Osteocyte (in vitro differentiated cells): ENCODE measurements at regions not wholly inside any gene's neighbourhood (a gene's known extent, or its start where the extent isn't known, plus 50 kb on each side); places are given as distances from the start of the nearest gene placed in this dataset.

Experiments
- DNase-seq: peaks from one replicate; pipeline ENCODE4 v3.0.0; 2021; ENCODE audit warnings: mixed read lengths; ENCODE audit not compliant: unreplicated experiment; ENCODE audit errors: extremely low spot score
- H3K27ac Mint-ChIP-seq: one replicate; pipeline ENCODE4 v1.8.0; 2021; ENCODE audit warnings: mild to moderate bottlenecking, mixed read lengths; ENCODE audit not compliant: unreplicated experiment
- H3K27me3 Mint-ChIP-seq: one replicate; pipeline ENCODE4 v1.8.0; 2021; ENCODE audit warnings: mixed read lengths; ENCODE audit not compliant: unreplicated experiment
- H3K36me3 Mint-ChIP-seq: one replicate; pipeline ENCODE4 v1.8.0; 2021; ENCODE audit warnings: mixed read lengths; ENCODE audit not compliant: unreplicated experiment
- H3K4me1 Mint-ChIP-seq: one replicate; pipeline ENCODE4 v1.8.0; 2021; ENCODE audit warnings: mixed read lengths; ENCODE audit not compliant: unreplicated experiment
- H3K4me3 Mint-ChIP-seq: one replicate; pipeline ENCODE4 v1.8.0; 2021; ENCODE audit warnings: mild to moderate bottlenecking, moderate library complexity, mixed read lengths; ENCODE audit not compliant: unreplicated experiment
- H3K9me3 Mint-ChIP-seq: one replicate; pipeline ENCODE4 v1.8.0; 2021; ENCODE audit warnings: mixed read lengths; ENCODE audit not compliant: unreplicated experiment
- CTCF ChIP-seq: fragments of 200-600 bp; sonication (generic); IDR thresholded peaks from 2 replicates; pipeline ENCODE4 v1.5.0; 2021; ENCODE audit warnings: antibody characterized with exemption, mild to moderate bottlenecking, moderate library complexity

GRCh38 chr21:20016435-20017005 is 981.7 kb upstream of the NCAM2 start:
- Mint-ChIP-seq H3K4me3 (no peak overlapping the region), H3K9me3 (peaks cover 19% of the 10 kb centered on the region), H3K4me1 (no peaks in the 10 kb centered on the region), H3K36me3 (no peaks in the 10 kb centered on the region), H3K27ac (no peak overlapping the region), H3K27me3 (no peaks in the 10 kb centered on the region)
- TF ChIP-seq CTCF, result no peak
- no peak for DNase-seq

- Mint-ChIP-seq H3K27ac (no peak overlapping the region), H3K4me1 (no peaks in the 10 kb centered on the region), H3K4me3 (no peak overlapping the region), H3K9me3 (peaks cover 19% of the 10 kb centered on the region), H3K36me3 (no peaks in the 10 kb centered on the region), H3K27me3 (no peaks in the 10 kb centered on the region)
- no peak for TF ChIP-seq CTCF
- DNase-seq, result no peak
Observed at GRCh38 chr21:20020026-20020425, 978.2 kb upstream of the NCAM2 start.

GRCh38 chr21:20023193-20023592 is 975.0 kb upstream of the NCAM2 start:
- TF ChIP-seq CTCF, result no peak
- no peak for DNase-seq
- no peaks in the 10 kb centered on the region for H3K36me3 Mint-ChIP-seq
- H3K9me3 Mint-ChIP-seq, result peaks cover 16% of the 10 kb centered on the region
- no peak overlapping the region for H3K4me3 Mint-ChIP-seq
- no peaks in the 10 kb centered on the region for H3K4me1 Mint-ChIP-seq
- H3K27ac Mint-ChIP-seq, result no peak overlapping the region
- H3K27me3 Mint-ChIP-seq, result no peaks in the 10 kb centered on the region

- H3K36me3 Mint-ChIP-seq, result no peaks in the 10 kb centered on the region
- no peaks in the 10 kb centered on the region for H3K4me1 Mint-ChIP-seq
- peaks cover 16% of the 10 kb centered on the region for H3K9me3 Mint-ChIP-seq
- H3K27me3 Mint-ChIP-seq, result no peaks in the 10 kb centered on the region
- H3K27ac Mint-ChIP-seq, result no peak overlapping the region
- TF ChIP-seq CTCF, result no peak
- no peak overlapping the region for H3K4me3 Mint-ChIP-seq
- DNase-seq, result no peak
Observed at GRCh38 chr21:20024741-20025140, 973.5 kb upstream of the NCAM2 start.

- H3K9me3 Mint-ChIP-seq, result peaks cover 11% of the 10 kb centered on the region
- H3K27me3 Mint-ChIP-seq, result no peaks in the 10 kb centered on the region
- H3K4me3 Mint-ChIP-seq, result no peak overlapping the region
- no peak overlapping the region for H3K27ac Mint-ChIP-seq
- TF ChIP-seq CTCF, result no peak
- H3K36me3 Mint-ChIP-seq, result no peaks in the 10 kb centered on the region
- no peak for DNase-seq
- no peaks in the 10 kb centered on the region for H3K4me1 Mint-ChIP-seq
Observed at GRCh38 chr21:20026543-20026942, 971.7 kb upstream of the NCAM2 start.
